Glutamatergic neuron (in vitro differentiated cells): ENCODE measurements at regions not wholly inside any gene's neighbourhood (a gene's known extent, or its start where the extent isn't known, plus 50 kb on each side); places are given as distances from the start of the nearest gene placed in this dataset.

Experiments used
- DNase-seq: peaks from one replicate; pipeline ENCODE4 v3.0.0; 2022
- H3K27ac Mint-ChIP-seq: one replicate; pipeline ENCODE4 v1.8.0; 2020; ENCODE audit warnings: mild to moderate bottlenecking, mixed read lengths, inconsistent platforms; ENCODE audit not compliant: unreplicated experiment
- H3K27me3 Mint-ChIP-seq: one replicate; pipeline ENCODE4 v1.8.0; 2020; ENCODE audit warnings: mild to moderate bottlenecking, moderate library complexity, mixed read lengths, inconsistent platforms; ENCODE audit not compliant: unreplicated experiment
- H3K36me3 Mint-ChIP-seq: one replicate; pipeline ENCODE4 v1.8.0; 2020; ENCODE audit warnings: mild to moderate bottlenecking, mixed read lengths, inconsistent platforms; ENCODE audit not compliant: unreplicated experiment
- H3K4me1 Mint-ChIP-seq: one replicate; pipeline ENCODE4 v1.8.0; 2020; ENCODE audit warnings: mild to moderate bottlenecking, low read depth, mixed read lengths, inconsistent platforms; ENCODE audit not compliant: unreplicated experiment
- H3K4me3 Mint-ChIP-seq: one replicate; pipeline ENCODE4 v1.8.0; 2020; ENCODE audit warnings: mild to moderate bottlenecking, mixed read lengths, inconsistent platforms; ENCODE audit not compliant: unreplicated experiment
- H3K9me3 Mint-ChIP-seq: one replicate; pipeline ENCODE4 v1.8.0; 2020; ENCODE audit warnings: mild to moderate bottlenecking, moderate library complexity, mixed read lengths, inconsistent platforms; ENCODE audit not compliant: unreplicated experiment
- CTCF ChIP-seq: fragments of 200-600 bp; sonication (generic); IDR thresholded peaks from one replicate; pipeline ENCODE4 v1.5.0; 2021; ENCODE audit not compliant: partially characterized antibody, unreplicated experiment

- Mint-ChIP-seq H3K27ac (no peak overlapping the region), H3K9me3 (peaks cover 5% of the 10 kb centered on the region), H3K27me3 (peaks cover 7% of the 10 kb centered on the region), H3K4me1 (peaks cover 5% of the 10 kb centered on the region), H3K36me3 (no peaks in the 10 kb centered on the region), H3K4me3 (no peak overlapping the region)
- no peak for TF ChIP-seq CTCF
- no peak for DNase-seq
Measured at GRCh38 chr22:27441706-27442475, 359.7 kb downstream of the MN1 start.

- DNase-seq: no peak
- H3K36me3 Mint-ChIP-seq: no peaks in the 10 kb centered on the region
- H3K4me1 Mint-ChIP-seq: peaks cover 5% of the 10 kb centered on the region
- H3K27me3 Mint-ChIP-seq: peaks cover 7% of the 10 kb centered on the region
- no peak for TF ChIP-seq CTCF
- H3K9me3 Mint-ChIP-seq: peaks cover 5% of the 10 kb centered on the region
- H3K4me3 Mint-ChIP-seq: no peak overlapping the region
- H3K27ac Mint-ChIP-seq: no peak overlapping the region
Measured at GRCh38 chr22:27443306-27443705, 358.2 kb downstream of the MN1 start.

- H3K9me3 Mint-ChIP-seq: peaks cover 4% of the 10 kb centered on the region
- peaks cover 4% of the 10 kb centered on the region for H3K27me3 Mint-ChIP-seq
- H3K4me3 Mint-ChIP-seq: no peak overlapping the region
- no peaks in the 10 kb centered on the region for H3K4me1 Mint-ChIP-seq
- H3K27ac Mint-ChIP-seq: no peak overlapping the region
- no peak for DNase-seq
- H3K36me3 Mint-ChIP-seq: peaks cover 8% of the 10 kb centered on the region
- TF ChIP-seq CTCF: no peak
Measured at GRCh38 chr22:27445881-27446280, 355.7 kb downstream of the MN1 start.

GRCh38 chr22:27447289-27447688 lies 354.3 kb downstream of the MN1 start:
- H3K27me3 Mint-ChIP-seq: no peaks in the 10 kb centered on the region
- no peak overlapping the region for H3K27ac Mint-ChIP-seq
- no peak overlapping the region for H3K4me3 Mint-ChIP-seq
- no peak for DNase-seq
- no peaks in the 10 kb centered on the region for H3K4me1 Mint-ChIP-seq
- peaks cover 8% of the 10 kb centered on the region for H3K36me3 Mint-ChIP-seq
- no peak for TF ChIP-seq CTCF
- peaks cover 4% of the 10 kb centered on the region for H3K9me3 Mint-ChIP-seq

GRCh38 chr22:27450448-27450847 lies 351.1 kb downstream of the MN1 start:
- no peaks in the 10 kb centered on the region for H3K9me3 Mint-ChIP-seq
- no peaks in the 10 kb centered on the region for H3K4me1 Mint-ChIP-seq
- TF ChIP-seq CTCF: no peak
- DNase-seq: no peak
- no peak overlapping the region for H3K4me3 Mint-ChIP-seq
- H3K27me3 Mint-ChIP-seq: peaks cover 4% of the 10 kb centered on the region
- no peak overlapping the region for H3K27ac Mint-ChIP-seq
- H3K36me3 Mint-ChIP-seq: peaks cover 8% of the 10 kb centered on the region
